Forelimb muscle (tissue), 1 donor: ENCODE measurements at regions not wholly inside any gene's neighbourhood (a gene's known extent, or its start where the extent isn't known, plus 50 kb on each side); places are given as distances from the start of the nearest gene placed in this dataset.
"Not testable (repeated sequence)": the region's sequence is repeated elsewhere in the genome, so short reads cannot be mapped to it uniquely, and the experiment has no call there.

Experiments
- DNase-seq: peaks from one replicate; pipeline ENCODE4 v3.0.0-alpha.2; 2013; ENCODE audit warnings: low read depth

DNA sequence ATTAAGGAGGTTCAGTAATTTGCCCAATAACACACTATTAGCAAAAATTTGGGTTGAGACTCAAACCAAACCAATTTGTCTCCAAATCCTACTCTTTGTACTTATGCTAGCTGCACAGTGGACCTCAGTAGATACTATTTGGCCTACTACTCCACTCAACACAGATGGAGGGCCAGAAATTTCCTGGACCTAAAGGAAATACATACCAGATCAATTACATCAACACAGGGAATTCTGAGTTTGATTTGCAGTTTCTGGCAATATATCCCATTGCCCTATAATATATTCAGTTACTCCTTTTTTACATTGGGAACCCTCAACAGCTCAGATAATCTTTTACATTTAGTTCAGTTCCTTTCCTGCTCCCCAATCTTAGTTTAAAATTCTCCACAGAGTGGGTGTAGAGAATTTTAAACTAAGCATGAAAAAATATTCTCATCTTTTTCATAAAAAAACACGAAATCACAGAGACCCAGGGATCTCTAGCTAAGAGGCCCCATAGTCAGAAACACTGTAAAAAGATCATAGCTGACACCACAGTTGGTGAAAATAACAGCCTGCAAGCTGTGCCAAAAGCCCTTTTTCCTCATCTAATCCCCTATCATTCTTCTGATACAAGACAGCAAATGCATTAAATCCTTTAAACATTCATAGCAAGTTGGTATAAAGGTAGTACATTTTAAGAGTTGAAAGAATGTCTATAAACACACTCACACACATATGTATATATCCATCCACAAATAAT is 317.7 kb upstream of the ESRRG start:
- no peak for DNase-seq

DNA sequence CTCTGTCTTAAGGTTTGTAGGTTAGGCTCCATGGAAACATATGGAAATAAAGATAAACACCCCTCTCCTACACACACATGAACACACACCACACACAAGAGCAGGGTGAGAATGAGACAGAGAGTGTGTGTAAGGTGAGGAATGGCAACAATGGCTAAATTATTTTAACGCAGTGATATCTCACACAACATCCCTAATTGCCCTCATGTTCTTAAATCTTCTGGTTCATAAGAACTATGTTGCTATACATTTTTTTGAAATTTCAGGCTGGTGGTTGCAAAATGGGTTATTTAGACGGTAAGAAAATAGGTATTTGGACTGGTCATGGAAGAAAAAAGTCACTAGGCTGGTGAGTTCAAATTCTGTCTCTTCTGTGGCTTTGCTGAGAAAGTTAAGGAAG is 316.7 kb upstream of the ESRRG start:
- DNase-seq, result no peak

DNA sequence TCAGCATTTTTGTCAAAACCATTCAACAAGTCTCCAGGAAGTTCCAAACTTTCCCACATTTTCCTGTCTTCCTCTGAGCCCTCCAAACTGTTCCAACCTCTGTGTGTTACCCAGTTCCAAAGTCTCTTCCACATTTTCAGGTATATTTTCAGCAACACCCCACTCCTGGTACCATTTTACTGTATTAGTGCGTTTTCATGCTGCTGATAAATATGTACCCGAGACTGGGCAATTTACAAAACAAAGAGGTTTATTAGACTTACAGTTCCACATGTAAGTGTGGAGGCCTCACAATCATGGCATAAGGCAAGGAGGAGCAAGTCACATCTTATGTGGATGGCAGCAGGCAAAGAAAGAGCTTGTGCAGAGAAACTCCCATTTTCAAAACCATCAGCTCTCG is 315.9 kb upstream of the ESRRG start:
- DNase-seq, result not testable (repeated sequence)

DNA sequence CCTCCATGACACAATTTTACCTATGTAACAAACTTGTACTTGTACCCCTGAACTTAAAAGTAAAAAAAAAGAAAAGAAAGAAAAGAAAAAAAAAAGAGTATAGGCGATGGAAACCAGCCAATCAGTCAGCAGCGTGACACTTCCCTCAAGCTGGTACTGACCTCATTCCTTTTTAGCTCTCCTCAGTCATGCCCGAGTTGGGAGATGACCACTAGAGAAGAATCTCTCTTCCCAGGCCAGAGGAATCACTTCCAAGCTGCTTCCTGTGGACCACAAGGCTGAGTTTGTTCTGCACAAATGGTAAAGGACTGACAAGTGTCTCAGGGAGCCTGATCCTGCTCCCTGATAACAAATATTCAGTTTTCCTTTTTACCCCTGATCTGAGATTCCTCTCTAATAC is 313.5 kb upstream of the ESRRG start:
- DNase-seq, result no peak

DNA sequence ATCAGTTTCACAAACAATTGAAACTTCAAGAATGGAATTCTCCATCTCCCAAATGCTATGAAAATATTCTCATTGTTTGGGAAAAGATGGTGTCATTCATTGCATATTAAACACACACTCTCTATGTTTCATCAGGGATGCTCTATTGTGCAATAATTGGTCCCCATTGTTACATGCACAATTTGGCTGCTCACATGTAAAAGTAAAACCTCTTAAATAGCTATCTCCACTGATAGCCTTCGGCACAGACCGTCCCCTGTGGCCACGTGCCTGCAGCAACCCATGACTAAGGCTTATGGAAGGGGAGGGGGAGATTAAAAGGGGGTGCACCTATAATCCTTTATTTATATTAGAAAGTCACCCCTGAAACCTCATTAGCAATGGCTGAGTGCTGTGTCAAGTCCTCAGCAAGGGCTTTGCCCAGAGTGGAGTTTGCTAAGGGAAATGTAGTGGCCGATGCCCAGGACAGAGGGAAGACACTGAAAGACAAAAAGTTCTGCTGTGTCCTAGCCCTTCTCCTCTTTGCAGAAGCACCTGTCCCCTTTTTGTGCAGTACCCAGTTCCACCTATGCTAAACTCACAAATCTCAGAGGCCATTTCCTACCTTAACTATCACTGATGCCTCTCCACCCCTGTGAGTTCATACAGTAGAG is 309.6 kb upstream of the ESRRG start:
- no peak for DNase-seq

- DNase-seq, result peak; percentile 84
Observed at GRCh38 chr1:217029281-217030157, 306.3 kb upstream of the ESRRG start.

- DNase-seq, result no peak
Observed at GRCh38 chr1:217027403-217028080, 304.3 kb upstream of the ESRRG start.

GRCh38 chr1:217026531-217026930 is 303.3 kb upstream of the ESRRG start:
- no peak for DNase-seq

GRCh38 chr1:217025381-217025780 is 302.2 kb upstream of the ESRRG start:
- no peak for DNase-seq

GRCh38 chr1:217024911-217025310 is 301.7 kb upstream of the ESRRG start:
- no peak for DNase-seq

DNA sequence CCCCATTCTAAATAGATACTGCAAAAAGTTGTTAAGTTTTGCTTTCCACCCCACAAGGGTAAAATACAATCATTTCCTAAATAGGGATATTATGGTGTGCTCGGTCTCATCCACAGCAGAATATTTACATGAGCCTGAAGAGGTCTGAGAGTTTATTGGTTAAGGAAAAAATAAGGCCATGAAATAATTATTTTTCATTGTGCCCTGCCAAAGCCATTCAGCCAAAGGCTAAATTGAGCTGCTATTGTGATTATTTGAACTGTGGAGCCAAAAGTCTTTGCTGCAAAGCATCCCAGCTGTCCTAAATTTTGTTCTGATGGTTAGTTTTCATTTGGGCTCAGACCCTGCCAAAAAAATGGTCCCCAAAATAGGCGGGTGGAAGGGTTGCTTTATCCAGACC is 298.7 kb upstream of the ESRRG start:
- no peak for DNase-seq

DNA sequence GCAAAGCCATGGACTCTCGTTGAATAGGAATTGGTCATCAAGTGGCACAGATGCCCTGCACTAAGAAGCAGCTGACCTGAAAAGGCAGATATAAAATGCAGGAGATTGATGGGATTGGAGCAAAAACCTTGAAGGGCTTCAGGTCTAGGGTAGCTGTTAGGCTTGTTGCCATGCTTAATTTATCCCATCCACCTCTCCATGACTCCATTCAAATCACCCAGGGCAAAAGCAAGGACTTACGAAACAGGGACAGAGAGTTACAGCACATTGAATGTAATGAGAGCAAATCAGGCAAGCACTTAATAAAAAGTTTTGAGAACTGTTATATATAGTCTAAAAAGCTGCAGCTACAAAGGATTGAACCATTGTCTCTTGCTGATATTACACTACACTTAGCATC is 298.2 kb upstream of the ESRRG start:
- no peak for DNase-seq

DNA sequence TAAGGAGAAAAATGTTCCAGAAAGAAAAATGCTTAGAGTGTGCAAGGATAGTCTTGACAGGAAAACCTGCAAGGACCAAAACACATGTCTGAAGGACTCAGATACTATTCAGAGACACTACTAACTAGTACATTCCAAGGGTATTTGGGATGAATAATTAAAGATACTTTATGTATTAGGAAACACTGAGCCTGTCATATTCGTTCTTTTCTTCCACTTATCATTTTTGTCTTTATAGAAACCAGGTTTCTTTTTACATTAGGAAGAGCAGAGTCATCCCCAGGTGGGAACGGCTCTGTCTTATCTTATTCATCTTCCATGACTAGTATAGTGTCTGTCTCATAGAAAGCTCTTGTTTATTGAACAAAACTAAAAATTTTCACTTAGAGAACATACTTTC is 296.2 kb upstream of the ESRRG start:
- no peak for DNase-seq

DNA sequence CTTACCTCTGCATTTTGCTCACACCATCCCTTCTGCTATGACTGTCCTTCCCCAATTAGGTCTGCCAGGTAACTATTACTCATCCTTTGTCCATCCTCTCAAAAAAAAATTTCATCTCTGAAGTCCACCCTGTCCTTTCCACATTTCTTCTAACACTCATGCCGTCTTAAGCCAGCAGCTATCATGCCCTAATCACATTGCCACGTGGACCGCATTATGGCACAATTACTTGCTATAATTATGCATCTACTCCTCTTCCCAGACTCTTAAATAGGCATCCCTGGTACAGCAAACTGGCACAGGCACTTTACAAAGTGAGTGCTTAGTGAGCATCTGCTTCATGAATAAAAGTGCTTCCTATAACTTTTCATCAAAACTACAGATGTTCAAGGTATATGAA is 295.4 kb upstream of the ESRRG start:
- DNase-seq, result no peak

GRCh38 chr1:217017165-217017564 is 293.9 kb upstream of the ESRRG start:
- DNase-seq, result no peak

GRCh38 chr1:217014066-217014465 is 290.8 kb upstream of the ESRRG start:
- DNase-seq, result no peak

DNA sequence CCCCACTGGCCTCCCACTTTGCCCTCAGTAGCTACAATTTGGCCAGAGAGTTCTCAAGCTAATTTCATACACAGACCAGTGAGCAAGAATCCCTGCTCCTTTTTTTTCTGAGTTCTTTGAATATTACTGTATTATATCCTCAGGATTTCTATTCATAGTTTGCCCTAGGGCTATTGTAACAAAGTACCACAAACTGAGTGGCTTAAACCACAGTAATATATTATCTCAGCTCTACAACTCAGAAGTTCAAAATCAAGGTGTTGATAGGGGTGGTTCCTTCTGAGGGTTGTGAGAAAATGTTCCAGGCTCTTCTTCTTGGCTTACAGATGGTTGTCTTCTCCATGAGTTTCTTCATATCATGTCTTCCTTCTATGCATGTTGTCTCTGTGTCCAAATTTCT is 289.4 kb upstream of the ESRRG start:
- DNase-seq, result no peak

DNA sequence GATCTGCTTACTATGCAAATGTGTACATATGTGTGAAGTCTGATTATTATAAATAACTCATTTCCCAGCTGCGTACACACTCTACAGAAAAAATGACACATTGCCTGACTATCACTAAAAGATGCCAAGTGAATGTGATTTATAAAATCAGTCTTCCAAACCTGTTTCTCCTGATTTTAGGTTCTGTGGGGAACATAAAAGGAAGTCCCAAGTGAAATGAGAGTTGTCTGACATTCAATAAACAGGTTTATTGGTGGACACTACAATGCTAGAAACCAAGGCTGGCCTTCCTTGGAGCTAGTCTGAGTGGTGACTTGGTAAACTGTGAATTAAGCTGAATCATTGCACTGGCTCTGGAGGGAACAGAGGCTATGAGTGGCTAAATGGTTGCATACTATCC is 287.9 kb upstream of the ESRRG start:
- no peak for DNase-seq

DNA sequence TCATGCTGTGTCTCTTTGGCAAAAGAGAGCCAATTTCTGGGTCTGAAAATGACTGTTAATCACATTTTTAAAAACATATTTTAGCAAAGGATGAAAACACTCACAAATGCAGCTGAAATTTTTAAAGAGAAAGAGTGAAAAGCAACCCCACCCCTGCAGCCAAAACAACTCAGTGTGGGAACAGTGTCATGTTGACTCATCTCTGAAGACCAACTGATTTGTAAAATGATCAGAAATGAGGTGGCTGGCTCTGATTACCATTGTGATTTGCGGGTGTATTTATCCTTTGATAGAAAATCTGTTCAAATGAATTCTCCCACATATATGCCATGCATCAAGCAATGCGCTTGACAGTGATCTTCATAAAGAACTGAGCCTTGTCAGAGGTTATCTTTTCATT is 287.0 kb upstream of the ESRRG start:
- no peak for DNase-seq

DNA sequence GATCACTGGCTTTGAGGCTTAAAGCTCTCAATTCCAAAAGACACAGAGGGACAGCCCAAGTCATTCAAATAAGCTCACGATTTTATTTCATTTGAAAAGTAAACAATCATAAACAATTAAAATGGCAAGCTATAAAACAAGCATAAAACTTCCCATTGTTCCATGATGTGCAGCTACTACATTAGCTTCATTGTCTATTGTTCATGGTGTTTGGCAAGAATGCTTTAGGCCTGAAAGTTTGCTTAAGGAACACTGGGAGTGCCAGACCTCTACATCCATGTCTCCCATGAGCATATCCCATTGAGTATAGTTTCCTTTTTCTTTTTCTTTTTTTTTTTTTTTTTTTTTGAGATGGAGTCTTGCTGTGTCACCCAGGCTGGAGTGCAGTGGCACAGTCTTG is 286.1 kb upstream of the ESRRG start:
- no peak for DNase-seq

DNA sequence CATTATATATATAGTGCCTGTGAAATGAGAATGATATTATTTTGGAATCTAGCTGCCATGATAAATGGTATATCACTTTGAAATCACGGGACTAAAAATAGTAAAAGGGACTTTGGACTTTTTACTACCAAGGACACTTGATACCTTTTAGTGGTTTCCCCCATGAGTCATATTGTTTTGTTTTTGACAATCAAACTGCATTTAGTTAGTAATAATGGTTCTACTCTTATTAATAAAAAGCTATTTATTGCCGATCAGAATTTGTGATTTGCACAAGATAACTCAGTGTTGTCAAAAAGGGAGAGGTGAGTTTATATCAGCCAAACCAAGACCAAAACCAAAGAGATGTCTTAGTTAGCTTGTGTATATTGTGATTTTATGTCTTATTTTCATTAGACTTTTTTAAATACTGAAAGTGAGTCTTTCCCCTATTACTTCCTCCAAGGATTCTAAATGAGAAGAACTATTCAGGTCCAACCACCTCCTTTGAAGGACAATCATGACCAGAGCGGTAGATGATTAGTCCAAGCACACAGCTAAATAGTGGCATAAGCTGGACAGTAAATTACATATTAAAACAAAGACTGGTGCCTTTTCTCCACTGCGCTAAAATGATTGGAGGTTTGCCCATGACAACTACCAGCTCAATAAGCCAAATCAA is 281.7 kb upstream of the ESRRG start:
- no peak for DNase-seq

GRCh38 chr1:217003355-217003754 is 280.1 kb upstream of the ESRRG start:
- no peak for DNase-seq
